ENCODE measurements at regions not wholly inside any gene's neighbourhood (a gene's known extent, or its start where the extent isn't known, plus 50 kb on each side); places are given as distances from the start of the nearest gene placed in this dataset.
A peak's percentile ranks its signal among the peaks of the same experiment; 100 is the strongest.

DNA sequence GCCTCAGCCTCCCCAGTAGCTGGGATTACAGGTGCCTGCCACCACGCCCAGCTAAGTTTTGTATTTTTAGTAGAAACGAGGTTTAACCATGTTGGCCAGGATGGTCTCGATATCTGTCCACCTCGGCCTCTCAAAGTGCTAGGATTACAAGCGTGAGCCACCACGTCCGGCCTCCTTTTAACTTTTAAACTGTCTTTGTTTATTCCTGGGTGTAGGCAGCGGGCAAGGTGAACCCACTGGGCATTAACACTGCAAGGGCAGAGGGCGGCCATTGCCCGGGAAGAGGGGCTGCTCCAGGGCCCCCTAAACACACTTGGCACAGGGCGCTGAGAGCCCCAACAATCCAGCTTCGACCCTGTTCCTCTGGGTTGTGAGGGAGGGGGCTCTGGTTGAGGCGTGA, 693.6 kb downstream of the BRD1 start:
- no peaks in the 10 kb centered on the region for H3K79me1 ChIP-seq (ENCODE audit: low read depth, low read length)
- no peak overlapping the region for H3K18ac ChIP-seq (ENCODE audit: low read length)
- WGBS, 2 donors (ENCODE audit: extremely low coverage in 2 of 2, insufficient read length in 2 of 2, insufficient replicate concordance in 1 of 2): no CpG with 5 or more reads among the region's 13 CpGs
- H4K8ac ChIP-seq (ENCODE audit: low read depth, low read length): no peak overlapping the region
- H3K4me1 ChIP-seq (ENCODE audit: control insufficient read depth in 2 of 2, insufficient read depth in 1 of 2, low read depth in 1 of 2, low read length in 2 of 2): peaks cover 0 to 5% of the 10 kb centered on the region in 2 donors
- H3K14ac ChIP-seq (ENCODE audit: low read length): no peak overlapping the region
- no peaks in the 10 kb centered on the region for H3K36me3 ChIP-seq (replicated peaks in 1 of 2; ENCODE audit: control insufficient read depth in 2 of 2, insufficient read depth in 2 of 2, low read length in 2 of 2)
- DNase-seq (ENCODE audit: low spot score): no peak
- H3K27ac ChIP-seq (replicated peaks; ENCODE audit: low read length): no peak overlapping the region
- H2BK120ac ChIP-seq (ENCODE audit: low read depth, low read length): no peak overlapping the region
- no peak overlapping the region for H2BK12ac ChIP-seq (ENCODE audit: low read length)
- H3K9me3 ChIP-seq (replicated peaks in 1 of 2; ENCODE audit: control insufficient read depth in 2 of 2, insufficient read depth in 1 of 2, low read depth in 1 of 2, low read length in 2 of 2): peaks cover 0 to 2% of the 10 kb centered on the region in 2 donors
- no peak overlapping the region for H2BK15ac ChIP-seq (ENCODE audit: low read length)
- no peak overlapping the region for H2AK5ac ChIP-seq (ENCODE audit: low read depth, low read length)
- H3K4ac ChIP-seq (ENCODE audit: low read length): no peak overlapping the region
- H3K4me3 ChIP-seq (ENCODE audit: low read length in 2 of 2): no peak overlapping the region
- no peak overlapping the region for H2BK5ac ChIP-seq (ENCODE audit: low read length)
- no peak overlapping the region for H2AFZ ChIP-seq (ENCODE audit: low read length)
- no peaks in the 10 kb centered on the region for H3K27me3 ChIP-seq (ENCODE audit: control insufficient read depth in 3 of 3, insufficient read depth in 3 of 3, low read depth in 1 of 3, low read length in 3 of 3)
- H4K91ac ChIP-seq (ENCODE audit: low read depth, low read length, poor library complexity): no peak overlapping the region
- H3K9ac ChIP-seq (ENCODE audit: low read depth, low read length, poor library complexity): no peak overlapping the region
- H3K4me2 ChIP-seq (ENCODE audit: insufficient read depth, low read length, poor library complexity, severe bottlenecking): no peak overlapping the region
- no peak overlapping the region for H3K23ac ChIP-seq (ENCODE audit: low read depth, low read length, poor library complexity)

GRCh38 chr22:49133541-49133940, 694.1 kb downstream of the BRD1 start:
- Histone ChIP-seq H3K79me1 (ENCODE audit: low read depth, low read length) (no peaks in the 10 kb centered on the region), H2AFZ (ENCODE audit: low read length) (no peak overlapping the region)
- WGBS, 2 donors (ENCODE audit: extremely low coverage in 2 of 2, insufficient read length in 2 of 2, insufficient replicate concordance in 1 of 2): no CpG with 5 or more reads among the region's 5 CpGs

DNA sequence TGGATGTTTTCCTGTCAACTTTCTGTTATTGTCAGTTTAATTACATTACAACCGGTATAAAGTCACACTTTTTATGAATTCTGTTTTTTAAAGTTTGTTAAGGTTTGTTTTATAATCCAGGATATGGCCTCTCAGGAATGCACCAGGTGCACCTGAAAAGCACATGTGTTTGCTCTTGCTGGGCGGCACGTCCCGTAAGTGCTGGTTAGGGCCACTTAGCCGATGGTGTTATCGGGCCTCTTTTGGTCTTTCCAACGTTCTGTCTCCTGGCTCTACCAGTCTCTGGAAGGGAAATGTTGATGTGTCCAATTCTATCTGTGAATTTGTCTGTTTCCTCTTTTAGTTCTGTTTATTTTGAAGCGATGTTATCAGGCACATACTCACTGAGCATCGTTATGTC, 695.7 kb downstream of the BRD1 start:
- no CpG with 5 or more reads among the region's 9 CpGs for WGBS, 2 donors (ENCODE audit: extremely low coverage in 2 of 2, insufficient read length in 2 of 2, insufficient replicate concordance in 1 of 2)
- H3K27me3 ChIP-seq (ENCODE audit: control insufficient read depth in 3 of 3, insufficient read depth in 3 of 3, low read depth in 1 of 3, low read length in 3 of 3): no peaks in the 10 kb centered on the region

More at GRCh38 chr22:49133541-49133940, 694.1 kb downstream of the BRD1 start:
- H3K9ac ChIP-seq (ENCODE audit: low read depth, low read length, poor library complexity): no peak overlapping the region
- no peak overlapping the region for H4K91ac ChIP-seq (ENCODE audit: low read depth, low read length, poor library complexity)
- H3K4me3 ChIP-seq (ENCODE audit: low read length in 2 of 2): no peak overlapping the region
- no peak overlapping the region for H4K8ac ChIP-seq (ENCODE audit: low read depth, low read length)
- no peak overlapping the region for H2BK5ac ChIP-seq (ENCODE audit: low read length)
- DNase-seq (ENCODE audit: low spot score): no peak
- H3K27me3 ChIP-seq (ENCODE audit: control insufficient read depth in 3 of 3, insufficient read depth in 3 of 3, low read depth in 1 of 3, low read length in 3 of 3): no peaks in the 10 kb centered on the region
- no peak overlapping the region for H2BK120ac ChIP-seq (ENCODE audit: low read depth, low read length)
- H3K4me1 ChIP-seq (ENCODE audit: control insufficient read depth in 2 of 2, insufficient read depth in 1 of 2, low read depth in 1 of 2, low read length in 2 of 2): peaks cover 0 to 5% of the 10 kb centered on the region in 2 donors
- no peak overlapping the region for H3K23ac ChIP-seq (ENCODE audit: low read depth, low read length, poor library complexity)
- no peak overlapping the region for H3K27ac ChIP-seq (replicated peaks; ENCODE audit: low read length)
- no peak overlapping the region for H3K4ac ChIP-seq (ENCODE audit: low read length)
- H3K4me2 ChIP-seq (ENCODE audit: insufficient read depth, low read length, poor library complexity, severe bottlenecking): no peak overlapping the region
- H2BK12ac ChIP-seq (ENCODE audit: low read length): no peak overlapping the region
- peaks cover 0 to 2% of the 10 kb centered on the region in 2 donors for H3K9me3 ChIP-seq (replicated peaks in 1 of 2; ENCODE audit: control insufficient read depth in 2 of 2, insufficient read depth in 1 of 2, low read depth in 1 of 2, low read length in 2 of 2)
- no peaks in the 10 kb centered on the region for H3K36me3 ChIP-seq (replicated peaks in 1 of 2; ENCODE audit: control insufficient read depth in 2 of 2, insufficient read depth in 2 of 2, low read length in 2 of 2)
- no peak overlapping the region for H3K18ac ChIP-seq (ENCODE audit: low read length)
- no peak overlapping the region for H2BK15ac ChIP-seq (ENCODE audit: low read length)
- H2AK5ac ChIP-seq (ENCODE audit: low read depth, low read length): no peak overlapping the region
- no peak overlapping the region for H3K14ac ChIP-seq (ENCODE audit: low read length)

GRCh38 chr22:49129736-49130135, 697.9 kb downstream of the BRD1 start:
- Histone ChIP-seq H4K8ac (ENCODE audit: low read depth, low read length) (no peak overlapping the region), H2BK12ac (ENCODE audit: low read length) (no peak overlapping the region), H2BK120ac (ENCODE audit: low read depth, low read length) (no peak overlapping the region), H3K9ac (ENCODE audit: low read depth, low read length, poor library complexity) (no peak overlapping the region), H4K91ac (ENCODE audit: low read depth, low read length, poor library complexity) (no peak overlapping the region), H3K27ac (replicated peaks; ENCODE audit: low read length) (no peak overlapping the region), H3K79me1 (ENCODE audit: low read depth, low read length) (no peaks in the 10 kb centered on the region), H3K36me3 (replicated peaks in 1 of 2; ENCODE audit: control insufficient read depth in 2 of 2, insufficient read depth in 2 of 2, low read length in 2 of 2) (no peaks in the 10 kb centered on the region), H2AFZ (ENCODE audit: low read length) (no peak overlapping the region), H2BK5ac (ENCODE audit: low read length) (no peak overlapping the region), H3K4me1 (ENCODE audit: control insufficient read depth in 2 of 2, insufficient read depth in 1 of 2, low read depth in 1 of 2, low read length in 2 of 2) (peaks cover 0 to 5% of the 10 kb centered on the region in 2 donors), H2AK5ac (ENCODE audit: low read depth, low read length) (no peak overlapping the region), H3K9me3 (replicated peaks in 1 of 2; ENCODE audit: control insufficient read depth in 2 of 2, insufficient read depth in 1 of 2, low read depth in 1 of 2, low read length in 2 of 2) (peaks cover 0 to 2% of the 10 kb centered on the region in 2 donors), H3K14ac (ENCODE audit: low read length) (peak overlapping the region; percentile 84), H3K18ac (ENCODE audit: low read length) (peak overlapping the region; percentile 70), H3K4me2 (ENCODE audit: insufficient read depth, low read length, poor library complexity, severe bottlenecking) (no peak overlapping the region), H3K4me3 (ENCODE audit: low read length in 2 of 2) (peak overlapping the region in 1 of 2 donors; percentile 2), H3K23ac (ENCODE audit: low read depth, low read length, poor library complexity) (no peak overlapping the region), H3K27me3 (ENCODE audit: control insufficient read depth in 3 of 3, insufficient read depth in 3 of 3, low read depth in 1 of 3, low read length in 3 of 3) (no peaks in the 10 kb centered on the region), H3K4ac (ENCODE audit: low read length) (no peak overlapping the region), H2BK15ac (ENCODE audit: low read length) (no peak overlapping the region)
- no CpG with 5 or more reads among the region's 9 CpGs for WGBS, 2 donors (ENCODE audit: extremely low coverage in 2 of 2, insufficient read length in 2 of 2, insufficient replicate concordance in 1 of 2)
- no peak for DNase-seq (ENCODE audit: low spot score)

More for the DNA sequence above, 695.7 kb downstream of the BRD1 start:
- DNase-seq (ENCODE audit: low spot score): no peak
- Histone ChIP-seq H3K4me3 (ENCODE audit: low read length in 2 of 2) (no peak overlapping the region), H3K4ac (ENCODE audit: low read length) (no peak overlapping the region), H3K18ac (ENCODE audit: low read length) (no peak overlapping the region), H3K23ac (ENCODE audit: low read depth, low read length, poor library complexity) (no peak overlapping the region), H3K14ac (ENCODE audit: low read length) (no peak overlapping the region), H3K36me3 (replicated peaks in 1 of 2; ENCODE audit: control insufficient read depth in 2 of 2, insufficient read depth in 2 of 2, low read length in 2 of 2) (no peaks in the 10 kb centered on the region), H4K8ac (ENCODE audit: low read depth, low read length) (no peak overlapping the region), H2AFZ (ENCODE audit: low read length) (no peak overlapping the region), H3K79me1 (ENCODE audit: low read depth, low read length) (no peaks in the 10 kb centered on the region), H2BK5ac (ENCODE audit: low read length) (no peak overlapping the region), H3K4me2 (ENCODE audit: insufficient read depth, low read length, poor library complexity, severe bottlenecking) (no peak overlapping the region), H3K4me1 (ENCODE audit: control insufficient read depth in 2 of 2, insufficient read depth in 1 of 2, low read depth in 1 of 2, low read length in 2 of 2) (peaks cover 0 to 5% of the 10 kb centered on the region in 2 donors), H3K9me3 (replicated peaks in 1 of 2; ENCODE audit: control insufficient read depth in 2 of 2, insufficient read depth in 1 of 2, low read depth in 1 of 2, low read length in 2 of 2) (peaks cover 0 to 2% of the 10 kb centered on the region in 2 donors), H2AK5ac (ENCODE audit: low read depth, low read length) (no peak overlapping the region), H4K91ac (ENCODE audit: low read depth, low read length, poor library complexity) (no peak overlapping the region), H2BK120ac (ENCODE audit: low read depth, low read length) (no peak overlapping the region), H2BK12ac (ENCODE audit: low read length) (no peak overlapping the region), H3K9ac (ENCODE audit: low read depth, low read length, poor library complexity) (no peak overlapping the region), H2BK15ac (ENCODE audit: low read length) (no peak overlapping the region), H3K27ac (replicated peaks; ENCODE audit: low read length) (no peak overlapping the region)
